ENCODE measurements at regions not wholly inside any gene's neighbourhood (a gene's known extent, or its start where the extent isn't known, plus 50 kb on each side); places are given as distances from the start of the nearest gene placed in this dataset.
"Not testable (repeated sequence)": the region's sequence is repeated elsewhere in the genome, so short reads cannot be mapped to it uniquely, and the experiment has no call there.

GRCh38 chr20:48445827-48446226 is 382.0 kb downstream of the PREX1 start:
- DNase-seq (no peak), ATAC-seq (no peak)
- Histone ChIP-seq H3K36me3 (no peaks in the 10 kb centered on the region), H3K4me3 (no peak overlapping the region), H3K27me3 (no peaks in the 10 kb centered on the region), H3K9me3 (peaks cover 0 to 26% (median 13%) of the 10 kb centered on the region in 12 donors), H3K4me1 (no peaks in the 10 kb centered on the region), H3K27ac (no peak overlapping the region)
- WGBS, 4 donors: 81 to 92% (median 87%) methylated on average over 6 of the region's 6 CpGs
- intact Hi-C loops (cut with DNase I): no loop called here
- TF ChIP-seq POLR2A (IDR thresholded peaks at IDR 0.05) (no peak), CTCF (IDR thresholded peaks at IDR 0.05) (no peak)

- intact Hi-C loops (cut with DNase I): no loop called here
- Histone ChIP-seq H3K27me3 (peaks cover 0 to 4% (median 0%) of the 10 kb centered on the region in 9 donors), H3K27ac (no peak overlapping the region), H3K9me3 (peaks cover 0 to 26% (median 13%) of the 10 kb centered on the region in 12 donors), H3K4me1 (no peaks in the 10 kb centered on the region), H3K36me3 (no peaks in the 10 kb centered on the region), H3K4me3 (no peak overlapping the region)
- no peak for DNase-seq
- TF ChIP-seq CTCF (IDR thresholded peaks at IDR 0.05) (no peak), POLR2A (IDR thresholded peaks at IDR 0.05) (no peak)
- no peak for ATAC-seq
These were observed 383.6 kb downstream of the PREX1 start for GRCh38 chr20:48444249-48444648.

GRCh38 chr20:48440916-48441315 is 386.9 kb downstream of the PREX1 start:
- ATAC-seq: no peak
- intact Hi-C loops (cut with DNase I): no loop called here
- WGBS, 4 donors: 82 to 93% (median 91%) methylated on average over 8 of the region's 8 CpGs

GRCh38 chr20:48440261-48440660 is 387.5 kb downstream of the PREX1 start:
- intact Hi-C loops (cut with DNase I); H3K27me3 ChIP-seq; ATAC-seq; DNase-seq; H3K4me1 ChIP-seq; H3K27ac ChIP-seq; H3K4me3 ChIP-seq; H3K36me3 ChIP-seq: not testable (repeated sequence)
- peaks cover 0 to 36% (median 17%) of the 10 kb centered on the region in 12 donors for H3K9me3 ChIP-seq
- WGBS, 4 donors: 90 to 95% (median 91%) methylated on average over 3 of the region's 3 CpGs

More at GRCh38 chr20:48440916-48441315, 386.9 kb downstream of the PREX1 start:
- Histone ChIP-seq H3K9me3 (peaks cover 0 to 36% (median 19%) of the 10 kb centered on the region in 12 donors), H3K36me3 (no peaks in the 10 kb centered on the region), H3K4me3 (no peak overlapping the region), H3K27me3 (peaks cover 0 to 8% (median 0%) of the 10 kb centered on the region in 9 donors), H3K27ac (no peak overlapping the region), H3K4me1 (no peaks in the 10 kb centered on the region)
- no peak for DNase-seq
- TF ChIP-seq CTCF (IDR thresholded peaks at IDR 0.05): no peak
- no peak for TF ChIP-seq POLR2A (IDR thresholded peaks at IDR 0.05)

GRCh38 chr20:48437146-48437545 is 390.7 kb downstream of the PREX1 start:
- 79 to 85% (median 79%) methylated on average over 5 of the region's 5 CpGs for WGBS, 4 donors
- no peak for DNase-seq

GRCh38 chr20:48436609-48437008 is 391.2 kb downstream of the PREX1 start:
- H3K9me3 ChIP-seq: peaks cover 0 to 12% (median 0%) of the 10 kb centered on the region in 12 donors
- DNase-seq; H3K4me1 ChIP-seq; intact Hi-C loops (cut with DNase I); H3K36me3 ChIP-seq; ATAC-seq; H3K27me3 ChIP-seq; H3K27ac ChIP-seq; H3K4me3 ChIP-seq: not testable (repeated sequence)
- WGBS, 4 donors: 43 to 55% (median 52%) methylated on average over 8 of the region's 8 CpGs

More at GRCh38 chr20:48437146-48437545, 390.7 kb downstream of the PREX1 start:
- no peak overlapping the region for H3K27ac ChIP-seq
- H3K4me1 ChIP-seq: peaks cover 0 to 7% (median 0%) of the 10 kb centered on the region in 12 donors
- no peak overlapping the region for H3K4me3 ChIP-seq
- TF ChIP-seq POLR2A (IDR thresholded peaks at IDR 0.05) (no peak), CTCF (IDR thresholded peaks at IDR 0.05) (no peak)
- peaks cover 0 to 8% (median 0%) of the 10 kb centered on the region in 9 donors for H3K27me3 ChIP-seq
- intact Hi-C loops (cut with DNase I): no loop called here
- ATAC-seq: no peak
- peaks cover 0 to 12% (median 0%) of the 10 kb centered on the region in 12 donors for H3K9me3 ChIP-seq
- H3K36me3 ChIP-seq: no peaks in the 10 kb centered on the region
